Liver (tissue), 8 donors: ENCODE measurements at regions not wholly inside any gene's neighbourhood (a gene's known extent, or its start where the extent isn't known, plus 50 kb on each side); places are given as distances from the start of the nearest gene placed in this dataset.

Source experiments
- DNase-seq: peaks from one replicate; pipeline ENCODE4 v3.0.0-alpha.2; 2017; ENCODE audit warnings: low spot score
- H3K27ac ChIP-seq, 2 donors: one replicate each; pipeline ENCODE4 v1.7.0; 2013; ENCODE audit warnings: inconsistent platforms in 2 of 2, low read length in 2 of 2, control low read depth in 1 of 2, low read depth in 1 of 2, mild to moderate bottlenecking in 1 of 2
- H3K27me3 ChIP-seq, 4 donors: one replicate each; pipeline versions ENCODE4 v1.6.1 to v1.7.0; 2013; ENCODE audit warnings: low read length in 3 of 4, inconsistent platforms in 1 of 4, mild to moderate bottlenecking in 1 of 4, moderate library complexity in 1 of 4; ENCODE audit not compliant: control insufficient read depth in 4 of 4, insufficient read depth in 4 of 4
- H3K36me3 ChIP-seq, 4 donors: one replicate each; pipeline versions ENCODE4 v1.6.1 to v1.7.0; 2013; ENCODE audit warnings: low read length in 3 of 4, mild to moderate bottlenecking in 3 of 4, low read depth in 1 of 4, moderate library complexity in 1 of 4; ENCODE audit not compliant: control insufficient read depth in 4 of 4, insufficient read depth in 3 of 4
- H3K4me1 ChIP-seq, 4 donors: one replicate each; pipeline versions ENCODE4 v1.6.1 to v1.7.0; 2013; ENCODE audit warnings: low read length in 3 of 4, mild to moderate bottlenecking in 3 of 4, moderate library complexity in 1 of 4; ENCODE audit not compliant: control insufficient read depth in 4 of 4, insufficient read depth in 4 of 4
- H3K4me3 ChIP-seq, 3 donors: one replicate each; pipeline versions ENCODE4 v1.6.1 to v1.7.0; 2013; ENCODE audit warnings: low read length in 3 of 3, control low read depth in 1 of 3, low read depth in 1 of 3, mild to moderate bottlenecking in 1 of 3
- H3K9ac ChIP-seq, 2 donors: one replicate each; pipeline ENCODE4 v1.7.0; 2013; ENCODE audit warnings: low read length in 2 of 2, mild to moderate bottlenecking in 2 of 2, moderate library complexity in 2 of 2, control low read depth in 1 of 2, low read depth in 1 of 2
- H3K9me3 ChIP-seq, 4 donors: one replicate each; pipeline versions ENCODE4 v1.6.1 to v1.7.0; 2013; ENCODE audit warnings: low read length in 3 of 4; ENCODE audit not compliant: control insufficient read depth in 4 of 4
- ATF3 ChIP-seq: IDR thresholded peaks from 2 replicates; pipeline ENCODE4 v1.6.1; 2016; ENCODE audit warnings: antibody characterized with exemption
- CTCF ChIP-seq: fragments of 150-350 bp; IDR thresholded peaks from 2 replicates; pipeline ENCODE4 v1.5.1; 2017; ENCODE audit warnings: improper control_type of control experiment, low read depth, low read length; ENCODE audit not compliant: missing input control
- EGR1 ChIP-seq, 2 donors: IDR thresholded peaks; 2 replicates each; pipeline ENCODE4 v1.6.1; 2016 to 2018; ENCODE audit warnings: antibody characterized with exemption in 2 of 2, low read depth in 2 of 2
- FOXA1 ChIP-seq: IDR thresholded peaks from 2 replicates; pipeline ENCODE4 v1.6.1; 2016; ENCODE audit warnings: antibody characterized with exemption
- FOXA2 ChIP-seq: IDR thresholded peaks from 2 replicates; pipeline ENCODE4 v1.6.1; 2016; ENCODE audit warnings: antibody characterized with exemption
- GABPA ChIP-seq, 2 donors: IDR thresholded peaks in 1 of 2; conservative IDR thresholded peaks in 1 of 2; 2 replicates each; pipeline ENCODE4 v1.6.1; 2016; ENCODE audit warnings: antibody characterized with exemption in 2 of 2, mild to moderate bottlenecking in 1 of 2, moderate library complexity in 1 of 2
- HNF4A ChIP-seq, 2 donors: conservative IDR thresholded peaks; 2 replicates each; pipeline ENCODE4 v1.6.1; 2016; ENCODE audit warnings: antibody characterized with exemption in 2 of 2, mild to moderate bottlenecking in 2 of 2
- HNF4G ChIP-seq: IDR thresholded peaks from 2 replicates; pipeline ENCODE4 v1.6.1; 2016; ENCODE audit warnings: antibody characterized with exemption
- JUND ChIP-seq, 2 donors: IDR thresholded peaks; 2 replicates each; pipeline ENCODE4 v1.6.1; 2016; ENCODE audit warnings: antibody characterized with exemption in 2 of 2
- MAX ChIP-seq: IDR thresholded peaks from 2 replicates; pipeline ENCODE4 v1.6.1; 2016; ENCODE audit warnings: antibody characterized with exemption
- NR2F2 ChIP-seq: IDR thresholded peaks from 2 replicates; pipeline ENCODE4 v1.6.1; 2016; ENCODE audit warnings: antibody characterized with exemption
- RAD21 ChIP-seq, 2 donors: IDR thresholded peaks; 2 replicates each; pipeline ENCODE4 v1.6.1; 2016; ENCODE audit warnings: antibody characterized with exemption in 2 of 2, mild to moderate bottlenecking in 2 of 2
- REST ChIP-seq: IDR thresholded peaks from 2 replicates; pipeline ENCODE4 v1.6.1; 2016; ENCODE audit warnings: antibody characterized with exemption, mild to moderate bottlenecking
- RXRA ChIP-seq, 2 donors: IDR thresholded peaks; 2 replicates each; pipeline ENCODE4 v1.6.1; 2017 to 2018; ENCODE audit warnings: antibody characterized with exemption in 2 of 2, mild to moderate bottlenecking in 1 of 2
- SP1 ChIP-seq: IDR thresholded peaks from 2 replicates; pipeline ENCODE4 v1.6.1; 2018; ENCODE audit warnings: antibody characterized with exemption, mild to moderate bottlenecking
- TAF1 ChIP-seq: conservative IDR thresholded peaks from 2 replicates; pipeline ENCODE4 v1.6.1; 2016; ENCODE audit warnings: antibody characterized with exemption, mild to moderate bottlenecking
- YY1 ChIP-seq: IDR thresholded peaks from 2 replicates; pipeline ENCODE4 v1.6.1; 2016; ENCODE audit warnings: antibody characterized with exemption, mild to moderate bottlenecking
- ZBTB33 ChIP-seq: IDR thresholded peaks from 2 replicates; pipeline ENCODE4 v1.6.1; 2016; ENCODE audit warnings: antibody characterized with exemption
- WGBS: extraction: QIAGEN DNeasy Blood & Tissue Kit; methylation state at CpG from one replicate; pipeline ENCODE4 v1.1.7; 2013; 5-methylcytosine and 5-hydroxymethylcytosine counted together
- donor health status: healthy.
- donor health status: healthy.
- donor health status: healthy.
- donor health status: healthy.
- donor health status: healthy.

GRCh38 chr22:49514641-49515040, 313.0 kb downstream of the BRD1 start:
- TF ChIP-seq YY1 (no peak), TAF1 (no peak), NR2F2 (no peak), SP1 (no peak), GABPA (IDR thresholded peaks at IDR 0.05 in 1 of 2, conservative IDR thresholded peaks at IDR 0.05 in 1 of 2) (no peak), MAX (no peak), EGR1 (IDR thresholded peaks at IDR 0.05; ENCODE audit: low read depth in 2 of 2) (no peak), JUND (IDR thresholded peaks at IDR 0.05) (no peak), ATF3 (no peak), REST (no peak), CTCF (no peak), FOXA1 (no peak), ZBTB33 (no peak), FOXA2 (no peak), RAD21 (IDR thresholded peaks at IDR 0.05) (no peak), HNF4G (no peak), HNF4A (conservative IDR thresholded peaks at IDR 0.05) (no peak), RXRA (IDR thresholded peaks at IDR 0.05) (no peak)
- H3K4me3 ChIP-seq, result no peak overlapping the region
- DNase-seq, result no peak
- H3K27ac ChIP-seq, result no peak overlapping the region
- peaks cover 0 to 4% (median 0%) of the 10 kb centered on the region in 4 donors for H3K27me3 ChIP-seq
- H3K36me3 ChIP-seq, result no peaks in the 10 kb centered on the region
- H3K9me3 ChIP-seq, result peaks cover 0 to 13% (median 7%) of the 10 kb centered on the region in 4 donors
- no peaks in the 10 kb centered on the region for H3K4me1 ChIP-seq
- WGBS, result 82% methylated on average over 10 of the region's 10 CpGs
- no peak overlapping the region for H3K9ac ChIP-seq
